HEK293 (cell line): ENCODE measurements at regions not wholly inside any gene's neighbourhood (a gene's known extent, or its start where the extent isn't known, plus 50 kb on each side); places are given as distances from the start of the nearest gene placed in this dataset.

Source experiments
- CTCF ChIA-PET: fragments of 350-600 bp; formaldehyde crosslinking; extraction: SDS; loops from one replicate; lab custom pipeline; 2021; ENCODE audit warnings: antibody characterized with exemption; lab: Yijun Ruan, JAX
- POLR2A ChIA-PET: fragments of 300-600 bp; formaldehyde crosslinking; extraction: SDS; loops from one replicate; lab custom pipeline; 2020; ENCODE audit warnings: antibody characterized with exemption, inconsistent platforms; lab: Yijun Ruan, JAX
- H3K27ac ChIP-seq: fragments of 200-500 bp; sonication (Bioruptor generic); 2 replicates; pipeline ENCODE4 v1.5.1; 2014; ENCODE audit warnings: low read depth, low read length, control low read depth, inconsistent platforms; ENCODE audit errors: extremely low read depth
- H3K36me3 ChIP-seq, 2 experiments: fragments of 200-500 bp in 1 of 2; sonication (Bioruptor generic) in 1 of 2; 1 replicate in 1 of 2; 2 replicates in 1 of 2; pipeline ENCODE4 v1.5.1; 2014 to 2017; ENCODE audit warnings: inconsistent platforms in 2 of 2, low read length in 2 of 2; ENCODE audit not compliant: control insufficient read depth in 2 of 2, insufficient read depth in 1 of 2
- H3K4me1 ChIP-seq: fragments of 200-500 bp; sonication (Bioruptor generic); 2 replicates; pipeline ENCODE4 v1.5.1; 2014; ENCODE audit warnings: mild to moderate bottlenecking, low read length, inconsistent platforms; ENCODE audit not compliant: control insufficient read depth, insufficient read depth
- H3K4me3 ChIP-seq: 2 replicates; pipeline ENCODE4 v1.5.1; 2011; ENCODE audit warnings: low read depth, mild to moderate bottlenecking, control low read depth, low read length, moderate library complexity
- H3K9me3 ChIP-seq: fragments of 200-500 bp; sonication (Bioruptor generic); 2 replicates; pipeline ENCODE4 v1.5.1; 2014; ENCODE audit warnings: low read depth, low read length, inconsistent platforms; ENCODE audit not compliant: control insufficient read depth, insufficient read depth
- CTCF ChIP-seq: fragments of 450-650 bp; formaldehyde crosslinking; IDR thresholded peaks from 2 replicates; pipeline ENCODE4 v1.5.1; 2016; ENCODE audit warnings: missing biosample characterization, missing genetic modification characterization
- EGR2 ChIP-seq: fragments of 450-650 bp; formaldehyde crosslinking; IDR thresholded peaks from 2 replicates; pipeline ENCODE4 v1.5.1; 2016; ENCODE audit warnings: low read depth, missing biosample characterization, missing genetic modification characterization
- IKZF3 ChIP-seq: fragments of 450-650 bp; IDR thresholded peaks from 2 replicates; pipeline ENCODE4 v1.5.0; 2018; ENCODE audit warnings: missing biosample characterization, mild to moderate bottlenecking, missing genetic modification characterization, moderate library complexity
- RBAK ChIP-seq: fragments of 450-650 bp; formaldehyde crosslinking; IDR thresholded peaks from 2 replicates; pipeline ENCODE4 v1.5.1; 2016; ENCODE audit warnings: missing biosample characterization, missing genetic modification characterization
- ZBTB17 ChIP-seq: fragments of 450-650 bp; formaldehyde crosslinking; IDR thresholded peaks from 2 replicates; pipeline ENCODE4 v1.5.1; 2016; ENCODE audit warnings: missing biosample characterization, missing genetic modification characterization
- ZFP41 ChIP-seq: fragments of 450-650 bp; formaldehyde crosslinking; IDR thresholded peaks from 2 replicates; pipeline ENCODE4 v1.5.1; 2016; ENCODE audit warnings: missing biosample characterization, missing genetic modification characterization, borderline replicate concordance
- ZFP69B ChIP-seq: fragments of 450-650 bp; formaldehyde crosslinking; IDR thresholded peaks from 2 replicates; pipeline ENCODE4 v1.5.1; 2016; ENCODE audit warnings: missing biosample characterization, missing genetic modification characterization
- ZNF157 ChIP-seq: fragments of 450-650 bp; formaldehyde crosslinking; IDR thresholded peaks from 2 replicates; pipeline ENCODE4 v1.5.1; 2016; ENCODE audit warnings: missing biosample characterization, missing genetic modification characterization
- ZNF175 ChIP-seq: fragments of 450-650 bp; formaldehyde crosslinking; IDR thresholded peaks from 2 replicates; pipeline ENCODE4 v1.5.1; 2016; ENCODE audit warnings: missing biosample characterization, missing genetic modification characterization
- ZNF19 ChIP-seq: fragments of 450-650 bp; formaldehyde crosslinking; IDR thresholded peaks from 2 replicates; pipeline ENCODE4; 2016; ENCODE audit warnings: missing biosample characterization, missing genetic modification characterization, low read depth
- ZNF23 ChIP-seq: fragments of 450-650 bp; formaldehyde crosslinking; IDR thresholded peaks from 2 replicates; pipeline ENCODE4 v1.5.1; 2016; ENCODE audit warnings: missing biosample characterization, missing genetic modification characterization, borderline replicate concordance
- ZNF341 ChIP-seq: fragments of 450-650 bp; formaldehyde crosslinking; IDR thresholded peaks from 2 replicates; pipeline ENCODE4; 2016; ENCODE audit warnings: low read depth, missing biosample characterization, missing genetic modification characterization
- ZNF544 ChIP-seq: fragments of 450-650 bp; formaldehyde crosslinking; IDR thresholded peaks from 2 replicates; pipeline ENCODE4 v1.5.0; 2017; ENCODE audit warnings: missing biosample characterization, missing genetic modification characterization
- ZNF654 ChIP-seq: fragments of 450-650 bp; formaldehyde crosslinking; IDR thresholded peaks from 2 replicates; pipeline ENCODE4 v1.5.1; 2016; ENCODE audit warnings: low read depth, missing biosample characterization, missing genetic modification characterization
- ZNF664 ChIP-seq: fragments of 450-650 bp; formaldehyde crosslinking; IDR thresholded peaks from 2 replicates; pipeline ENCODE4 v1.5.1; 2016; ENCODE audit warnings: missing biosample characterization, missing genetic modification characterization
- ZNF692 ChIP-seq: fragments of 450-650 bp; formaldehyde crosslinking; IDR thresholded peaks from 2 replicates; pipeline ENCODE4 v1.5.1; 2016; ENCODE audit warnings: missing biosample characterization, missing genetic modification characterization
- ZNF830 ChIP-seq: fragments of 450-650 bp; IDR thresholded peaks from 2 replicates; pipeline ENCODE4 v1.5.0; 2018; ENCODE audit warnings: missing biosample characterization, missing genetic modification characterization, low read depth, mild to moderate bottlenecking, moderate library complexity

GRCh38 chr2:41853427-41854191, 194.2 kb upstream of the PKDCC start:
- H3K9me3 ChIP-seq = no peaks in the 10 kb centered on the region
- H3K36me3 ChIP-seq = no peaks in the 10 kb centered on the region
- no peak overlapping the region for H3K27ac ChIP-seq
- H3K4me1 ChIP-seq = no peaks in the 10 kb centered on the region
- CTCF ChIA-PET = interaction anchor here (0.5 to 11.7 kb wide), 36 partner anchors 9 to 974 kb away, joined by 3 to 214 read pairs (median 3); no protein-coding TSS in a partner anchor
- POLR2A ChIA-PET = no interaction called here
- no peak overlapping the region for H3K4me3 ChIP-seq
- no peak for TF ChIP-seq EGR2 (tag by site-specific recombination)
- TF ChIP-seq ZNF830 (tag by site-specific recombination) = no peak
- TF ChIP-seq ZNF664 (tag by site-specific recombination) = peak; percentile 53; the same call in 1 of the 2 replicates
- TF ChIP-seq RBAK (tag by site-specific recombination) = no peak
- peak; percentile 46; the same call in 1 of the 2 replicates for TF ChIP-seq ZNF692 (tag by site-specific recombination)
- TF ChIP-seq ZBTB17 = peak; percentile 27; the same call in 1 of the 2 replicates
- peak; percentile 70 for TF ChIP-seq ZNF654 (tag by site-specific recombination)
- peak; percentile 43 for TF ChIP-seq CTCF (tag by site-specific recombination)
- 0 out of 2 replicates have a peak, but pooled peaks have one; percentile 53 for TF ChIP-seq ZFP69B (tag by site-specific recombination)
- TF ChIP-seq IKZF3 (tag by site-specific recombination) = peak; percentile 63

- H3K4me1 ChIP-seq = no peaks in the 10 kb centered on the region
- TF ChIP-seq ZNF175 (tag by site-specific recombination) (no peak), ZNF19 (tag by site-specific recombination) (no peak), ZNF544 (tag by site-specific recombination) (no peak), ZNF341 (tag by site-specific recombination) (no peak), ZFP41 (tag by site-specific recombination) (no peak)
- TF ChIP-seq, all 188 proteins: peak for 0
- ChIA-PET CTCF (interaction anchor here (0.5 to 11.7 kb wide), 22 partner anchors 9 to 972 kb away, joined by 3 to 214 read pairs (median 4); no protein-coding TSS in a partner anchor), POLR2A (no interaction called here)
- Histone ChIP-seq H3K4me3 (no peak overlapping the region), H3K9me3 (no peaks in the 10 kb centered on the region), H3K27ac (no peak overlapping the region), H3K36me3 (no peaks in the 10 kb centered on the region)
These were observed 193.6 kb upstream of the PKDCC start for GRCh38 chr2:41854227-41854626.

GRCh38 chr2:41856946-41857345, 190.9 kb upstream of the PKDCC start:
- CTCF ChIA-PET = interaction anchor here (0.6 to 11.7 kb wide), 4 partner anchors 12 to 229 kb away, joined by 3 to 214 read pairs (median 8); no protein-coding TSS in a partner anchor
- TF ChIP-seq ZNF157 (tag by site-specific recombination) (no peak), ZNF23 (tag by site-specific recombination) (no peak)
- TF ChIP-seq, all 188 proteins: peak for 0
- Histone ChIP-seq H3K4me3 (no peak overlapping the region), H3K36me3 (no peaks in the 10 kb centered on the region), H3K4me1 (no peaks in the 10 kb centered on the region), H3K27ac (no peak overlapping the region), H3K9me3 (no peaks in the 10 kb centered on the region)
- POLR2A ChIA-PET = no interaction called here
